GM23338 (cell line): ENCODE measurements at regions not wholly inside any gene's neighbourhood (a gene's known extent, or its start where the extent isn't known, plus 50 kb on each side); places are given as distances from the start of the nearest gene placed in this dataset.

Experiments used
- ATAC-seq: fragments of 200-7000 bp; cut with Tn5 transposase; 3 replicates; pipeline ENCODE4 v1.9.1; 2020
- DNase-seq: peaks from one replicate; pipeline ENCODE4 v3.0.0-alpha.2; 2015; ENCODE audit warnings: low spot score
- H2AFZ ChIP-seq: fragments of 200-600 bp; sonication (generic); 2 replicates; pipeline ENCODE4 v1.8.0; 2016; ENCODE audit warnings: antibody characterized with exemption, mild to moderate bottlenecking, moderate library complexity
- H3F3A ChIP-seq: fragments of 200-600 bp; sonication (generic); replicated peaks from 2 replicates; pipeline ENCODE4 v1.8.0; 2017; ENCODE audit warnings: antibody characterized with exemption, mixed run types, low read depth
- H3K27ac ChIP-seq: fragments of 200-600 bp; sonication (generic); 2 replicates; pipeline ENCODE4 v1.6.1; 2016; ENCODE audit warnings: low read depth
- H3K27me3 ChIP-seq: fragments of 200-600 bp; sonication (generic); 2 replicates; pipeline ENCODE4 v1.8.0; 2016; ENCODE audit warnings: mild to moderate bottlenecking, mixed run types, moderate library complexity; ENCODE audit not compliant: insufficient read depth
- H3K36me3 ChIP-seq: fragments of 200-600 bp; sonication (generic); 2 replicates; pipeline ENCODE4 v1.8.0; 2016; ENCODE audit warnings: mild to moderate bottlenecking; ENCODE audit not compliant: insufficient read depth
- H3K4me1 ChIP-seq: fragments of 200-600 bp; sonication (generic); 2 replicates; pipeline ENCODE4 v1.8.0; 2016; ENCODE audit warnings: mild to moderate bottlenecking, moderate library complexity; ENCODE audit not compliant: insufficient read depth
- H3K4me2 ChIP-seq: fragments of 200-600 bp; sonication (generic); 2 replicates; pipeline ENCODE4 v1.7.1; 2017; ENCODE audit warnings: mixed run types
- H3K4me3 ChIP-seq: fragments of 200-600 bp; sonication (generic); 2 replicates; pipeline ENCODE4 v1.6.1; 2016; ENCODE audit warnings: mixed run types
- H3K79me2 ChIP-seq: fragments of 200-600 bp; sonication (generic); replicated peaks from 2 replicates; pipeline ENCODE4 v1.8.0; 2017; ENCODE audit warnings: mild to moderate bottlenecking; ENCODE audit not compliant: insufficient read depth
- H3K9me2 ChIP-seq: fragments of 200-600 bp; sonication (generic); 2 replicates; pipeline ENCODE4 v1.8.0; 2017; ENCODE audit not compliant: insufficient read depth
- H4K20me1 ChIP-seq: fragments of 200-600 bp; sonication (generic); replicated peaks from 2 replicates; pipeline ENCODE4 v1.8.0; 2017; ENCODE audit warnings: mild to moderate bottlenecking; ENCODE audit not compliant: insufficient read depth
- H3K27ac Mint-ChIP-seq: 2 replicates; pipeline ENCODE4 v1.8.0; 2020; ENCODE audit warnings: inconsistent platforms, mild to moderate bottlenecking, moderate library complexity, mixed read lengths
- H3K27me3 Mint-ChIP-seq: 3 replicates; pipeline ENCODE4 v1.8.0; 2022; ENCODE audit warnings: low read depth, mild to moderate bottlenecking, moderate library complexity, mixed read lengths, inconsistent platforms; ENCODE audit not compliant: insufficient read depth, poor library complexity
- H3K36me3 Mint-ChIP-seq: 3 replicates; pipeline ENCODE4 v1.8.0; 2021; ENCODE audit warnings: low read depth, mild to moderate bottlenecking, inconsistent platforms, moderate library complexity, mixed read lengths
- H3K4me1 Mint-ChIP-seq: 3 replicates; pipeline ENCODE4 v1.8.0; 2020; ENCODE audit warnings: mild to moderate bottlenecking, inconsistent platforms, mixed read lengths
- H3K4me3 Mint-ChIP-seq: 3 replicates; pipeline ENCODE4 v1.8.0; 2021; ENCODE audit warnings: moderate library complexity, mild to moderate bottlenecking, inconsistent platforms, mixed read lengths
- H3K9me3 Mint-ChIP-seq: 3 replicates; pipeline ENCODE4 v1.8.0; 2020; ENCODE audit warnings: moderate library complexity, mild to moderate bottlenecking, inconsistent platforms, mixed read lengths
- EZH2 ChIP-seq: fragments of 200-600 bp; sonication (generic); IDR thresholded peaks from one replicate; pipeline ENCODE4 v1.8.0; 2017; ENCODE audit warnings: antibody characterized with exemption, mild to moderate bottlenecking, low read depth; ENCODE audit not compliant: unreplicated experiment
- EZH2phosphoT487 ChIP-seq: fragments of 200-600 bp; sonication (generic); IDR thresholded peaks from one replicate; pipeline ENCODE4 v1.8.1; 2018; ENCODE audit warnings: antibody characterized with exemption; ENCODE audit not compliant: unreplicated experiment
- JUNB ChIP-seq: IDR thresholded peaks from one replicate; pipeline ENCODE4 v1.6.1; 2016; ENCODE audit warnings: antibody characterized with exemption; ENCODE audit not compliant: unreplicated experiment
- NANOG ChIP-seq: IDR thresholded peaks from 2 replicates; pipeline ENCODE4 v1.6.1; 2016; ENCODE audit warnings: antibody characterized with exemption, borderline replicate concordance
- POLR2AphosphoS5 ChIP-seq: IDR thresholded peaks from 2 replicates; pipeline ENCODE4 v1.6.1; 2016; ENCODE audit warnings: antibody characterized with exemption, low read depth
- STAT1 ChIP-seq: IDR thresholded peaks from one replicate; pipeline ENCODE4 v1.6.1; 2016; ENCODE audit warnings: antibody characterized with exemption; ENCODE audit not compliant: unreplicated experiment
- ZNF114 ChIP-seq: fragments of 250-450 bp; sonication (Bioruptor Pico); IDR thresholded peaks from 2 replicates; pipeline ENCODE4 v1.5.0; 2020; ENCODE audit warnings: mild to moderate bottlenecking, moderate library complexity
- ZNF331 ChIP-seq: fragments of 250-450 bp; sonication (Bioruptor Pico); IDR thresholded peaks from 2 replicates; pipeline ENCODE4 v1.5.0; 2020; ENCODE audit warnings: low read depth, mild to moderate bottlenecking, moderate library complexity
- TF ChIP-seq, protein P1 (sequence below): IDR thresholded peaks from 2 replicates; pipeline ENCODE4 v1.6.1; 2016; ENCODE audit warnings: antibody characterized with exemption
- TF ChIP-seq, protein P2 (sequence below): fragments of 250-450 bp; sonication (Bioruptor Pico); IDR thresholded peaks from 2 replicates; pipeline ENCODE4 v1.5.0; 2020; ENCODE audit warnings: mild to moderate bottlenecking, moderate library complexity
- TF ChIP-seq, protein P3 (sequence below), 2 experiments: fragments of 200-600 bp in 1 of 2; sonication (generic) in 1 of 2; conservative IDR thresholded peaks; 2 replicates each; pipeline versions ENCODE4 v1.5.1 to v1.6.1; 2016 to 2017; ENCODE audit warnings: antibody characterized with exemption in 2 of 2, low read depth in 2 of 2, mild to moderate bottlenecking in 2 of 2, moderate library complexity in 1 of 2
- TF ChIP-seq, protein P4 (sequence below): IDR thresholded peaks from one replicate; pipeline ENCODE4 v1.6.1; 2018; ENCODE audit warnings: antibody characterized with exemption; ENCODE audit not compliant: unreplicated experiment

DNA sequence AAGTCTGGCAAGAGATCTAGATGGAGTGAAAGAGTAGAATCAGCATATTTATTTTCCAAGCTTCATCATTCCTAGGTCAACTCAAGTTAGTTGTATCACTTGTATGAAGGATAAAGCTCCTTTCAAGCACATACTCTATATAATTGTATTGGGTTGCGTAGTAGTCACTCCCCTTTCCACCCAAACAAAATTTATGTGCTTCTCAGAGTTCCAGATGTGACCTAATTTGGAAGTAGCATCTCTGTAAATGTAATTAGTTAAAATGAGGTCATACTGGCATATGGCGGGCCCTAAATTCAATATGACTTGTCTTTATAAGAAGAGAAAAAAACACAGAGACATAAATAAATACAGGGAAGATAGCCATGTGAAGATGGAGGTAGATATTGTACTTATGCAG lies 226.8 kb upstream of the CHORDC1 start:
- no peak overlapping the region for H3K4me3 Mint-ChIP-seq
- ATAC-seq (no peak), DNase-seq (no peak)
- H3K9me3 Mint-ChIP-seq: no peaks in the 10 kb centered on the region
- H3K9me2 ChIP-seq: peaks cover 15% of the 10 kb centered on the region
- H3K4me2 ChIP-seq: no peak overlapping the region
- no peak overlapping the region for H3K27ac Mint-ChIP-seq
- H3K27me3 Mint-ChIP-seq: peaks cover 2% of the 10 kb centered on the region
- TF ChIP-seq NANOG: no peak
- no peak for TF ChIP-seq STAT1
- TF ChIP-seq, protein P1, sequence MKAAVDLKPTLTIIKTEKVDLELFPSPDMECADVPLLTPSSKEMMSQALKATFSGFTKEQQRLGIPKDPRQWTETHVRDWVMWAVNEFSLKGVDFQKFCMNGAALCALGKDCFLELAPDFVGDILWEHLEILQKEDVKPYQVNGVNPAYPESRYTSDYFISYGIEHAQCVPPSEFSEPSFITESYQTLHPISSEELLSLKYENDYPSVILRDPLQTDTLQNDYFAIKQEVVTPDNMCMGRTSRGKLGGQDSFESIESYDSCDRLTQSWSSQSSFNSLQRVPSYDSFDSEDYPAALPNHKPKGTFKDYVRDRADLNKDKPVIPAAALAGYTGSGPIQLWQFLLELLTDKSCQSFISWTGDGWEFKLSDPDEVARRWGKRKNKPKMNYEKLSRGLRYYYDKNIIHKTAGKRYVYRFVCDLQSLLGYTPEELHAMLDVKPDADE: no peak
- no peak for TF ChIP-seq EZH2phosphoT487
- no peak for TF ChIP-seq ZNF331 (CRISPR knock-in tag)
- no peak for TF ChIP-seq JUNB
- no peak for TF ChIP-seq EZH2
- TF ChIP-seq, protein P2, sequence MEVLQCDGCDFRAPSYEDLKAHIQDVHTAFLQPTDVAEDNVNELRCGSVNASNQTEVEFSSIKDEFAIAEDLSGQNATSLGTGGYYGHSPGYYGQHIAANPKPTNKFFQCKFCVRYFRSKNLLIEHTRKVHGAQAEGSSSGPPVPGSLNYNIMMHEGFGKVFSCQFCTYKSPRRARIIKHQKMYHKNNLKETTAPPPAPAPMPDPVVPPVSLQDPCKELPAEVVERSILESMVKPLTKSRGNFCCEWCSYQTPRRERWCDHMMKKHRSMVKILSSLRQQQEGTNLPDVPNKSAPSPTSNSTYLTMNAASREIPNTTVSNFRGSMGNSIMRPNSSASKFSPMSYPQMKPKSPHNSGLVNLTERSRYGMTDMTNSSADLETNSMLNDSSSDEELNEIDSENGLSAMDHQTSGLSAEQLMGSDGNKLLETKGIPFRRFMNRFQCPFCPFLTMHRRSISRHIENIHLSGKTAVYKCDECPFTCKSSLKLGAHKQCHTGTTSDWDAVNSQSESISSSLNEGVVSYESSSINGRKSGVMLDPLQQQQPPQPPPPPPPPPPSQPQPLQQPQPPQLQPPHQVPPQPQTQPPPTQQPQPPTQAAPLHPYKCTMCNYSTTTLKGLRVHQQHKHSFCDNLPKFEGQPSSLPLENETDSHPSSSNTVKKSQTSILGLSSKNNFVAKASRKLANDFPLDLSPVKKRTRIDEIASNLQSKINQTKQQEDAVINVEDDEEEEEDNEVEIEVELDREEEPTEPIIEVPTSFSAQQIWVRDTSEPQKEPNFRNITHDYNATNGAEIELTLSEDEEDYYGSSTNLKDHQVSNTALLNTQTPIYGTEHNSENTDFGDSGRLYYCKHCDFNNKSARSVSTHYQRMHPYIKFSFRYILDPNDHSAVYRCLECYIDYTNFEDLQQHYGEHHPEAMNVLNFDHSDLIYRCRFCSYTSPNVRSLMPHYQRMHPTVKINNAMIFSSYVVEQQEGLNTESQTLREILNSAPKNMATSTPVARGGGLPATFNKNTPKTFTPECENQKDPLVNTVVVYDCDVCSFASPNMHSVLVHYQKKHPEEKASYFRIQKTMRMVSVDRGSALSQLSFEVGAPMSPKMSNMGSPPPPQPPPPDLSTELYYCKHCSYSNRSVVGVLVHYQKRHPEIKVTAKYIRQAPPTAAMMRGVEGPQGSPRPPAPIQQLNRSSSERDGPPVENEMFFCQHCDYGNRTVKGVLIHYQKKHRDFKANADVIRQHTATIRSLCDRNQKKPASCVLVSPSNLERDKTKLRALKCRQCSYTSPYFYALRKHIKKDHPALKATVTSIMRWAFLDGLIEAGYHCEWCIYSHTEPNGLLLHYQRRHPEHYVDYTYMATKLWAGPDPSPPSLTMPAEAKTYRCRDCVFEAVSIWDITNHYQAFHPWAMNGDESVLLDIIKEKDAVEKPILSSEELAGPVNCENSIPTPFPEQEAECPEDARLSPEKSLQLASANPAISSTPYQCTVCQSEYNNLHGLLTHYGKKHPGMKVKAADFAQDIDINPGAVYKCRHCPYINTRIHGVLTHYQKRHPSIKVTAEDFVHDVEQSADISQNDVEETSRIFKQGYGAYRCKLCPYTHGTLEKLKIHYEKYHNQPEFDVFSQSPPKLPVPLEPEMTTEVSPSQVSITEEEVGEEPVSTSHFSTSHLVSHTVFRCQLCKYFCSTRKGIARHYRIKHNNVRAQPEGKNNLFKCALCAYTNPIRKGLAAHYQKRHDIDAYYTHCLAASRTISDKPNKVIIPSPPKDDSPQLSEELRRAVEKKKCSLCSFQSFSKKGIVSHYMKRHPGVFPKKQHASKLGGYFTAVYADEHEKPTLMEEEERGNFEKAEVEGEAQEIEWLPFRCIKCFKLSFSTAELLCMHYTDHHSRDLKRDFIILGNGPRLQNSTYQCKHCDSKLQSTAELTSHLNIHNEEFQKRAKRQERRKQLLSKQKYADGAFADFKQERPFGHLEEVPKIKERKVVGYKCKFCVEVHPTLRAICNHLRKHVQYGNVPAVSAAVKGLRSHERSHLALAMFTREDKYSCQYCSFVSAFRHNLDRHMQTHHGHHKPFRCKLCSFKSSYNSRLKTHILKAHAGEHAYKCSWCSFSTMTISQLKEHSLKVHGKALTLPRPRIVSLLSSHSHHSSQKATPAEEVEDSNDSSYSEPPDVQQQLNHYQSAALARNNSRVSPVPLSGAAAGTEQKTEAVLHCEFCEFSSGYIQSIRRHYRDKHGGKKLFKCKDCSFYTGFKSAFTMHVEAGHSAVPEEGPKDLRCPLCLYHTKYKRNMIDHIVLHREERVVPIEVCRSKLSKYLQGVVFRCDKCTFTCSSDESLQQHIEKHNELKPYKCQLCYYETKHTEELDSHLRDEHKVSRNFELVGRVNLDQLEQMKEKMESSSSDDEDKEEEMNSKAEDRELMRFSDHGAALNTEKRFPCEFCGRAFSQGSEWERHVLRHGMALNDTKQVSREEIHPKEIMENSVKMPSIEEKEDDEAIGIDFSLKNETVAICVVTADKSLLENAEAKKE (CRISPR knock-in tag): no peak
- TF ChIP-seq, protein P3, sequence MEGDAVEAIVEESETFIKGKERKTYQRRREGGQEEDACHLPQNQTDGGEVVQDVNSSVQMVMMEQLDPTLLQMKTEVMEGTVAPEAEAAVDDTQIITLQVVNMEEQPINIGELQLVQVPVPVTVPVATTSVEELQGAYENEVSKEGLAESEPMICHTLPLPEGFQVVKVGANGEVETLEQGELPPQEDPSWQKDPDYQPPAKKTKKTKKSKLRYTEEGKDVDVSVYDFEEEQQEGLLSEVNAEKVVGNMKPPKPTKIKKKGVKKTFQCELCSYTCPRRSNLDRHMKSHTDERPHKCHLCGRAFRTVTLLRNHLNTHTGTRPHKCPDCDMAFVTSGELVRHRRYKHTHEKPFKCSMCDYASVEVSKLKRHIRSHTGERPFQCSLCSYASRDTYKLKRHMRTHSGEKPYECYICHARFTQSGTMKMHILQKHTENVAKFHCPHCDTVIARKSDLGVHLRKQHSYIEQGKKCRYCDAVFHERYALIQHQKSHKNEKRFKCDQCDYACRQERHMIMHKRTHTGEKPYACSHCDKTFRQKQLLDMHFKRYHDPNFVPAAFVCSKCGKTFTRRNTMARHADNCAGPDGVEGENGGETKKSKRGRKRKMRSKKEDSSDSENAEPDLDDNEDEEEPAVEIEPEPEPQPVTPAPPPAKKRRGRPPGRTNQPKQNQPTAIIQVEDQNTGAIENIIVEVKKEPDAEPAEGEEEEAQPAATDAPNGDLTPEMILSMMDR (conservative IDR thresholded peaks at IDR 0.05; ENCODE audit: low read depth in 2 of 2): no peak
- no peak for TF ChIP-seq ZNF114 (CRISPR knock-in tag)
- TF ChIP-seq, protein P4, sequence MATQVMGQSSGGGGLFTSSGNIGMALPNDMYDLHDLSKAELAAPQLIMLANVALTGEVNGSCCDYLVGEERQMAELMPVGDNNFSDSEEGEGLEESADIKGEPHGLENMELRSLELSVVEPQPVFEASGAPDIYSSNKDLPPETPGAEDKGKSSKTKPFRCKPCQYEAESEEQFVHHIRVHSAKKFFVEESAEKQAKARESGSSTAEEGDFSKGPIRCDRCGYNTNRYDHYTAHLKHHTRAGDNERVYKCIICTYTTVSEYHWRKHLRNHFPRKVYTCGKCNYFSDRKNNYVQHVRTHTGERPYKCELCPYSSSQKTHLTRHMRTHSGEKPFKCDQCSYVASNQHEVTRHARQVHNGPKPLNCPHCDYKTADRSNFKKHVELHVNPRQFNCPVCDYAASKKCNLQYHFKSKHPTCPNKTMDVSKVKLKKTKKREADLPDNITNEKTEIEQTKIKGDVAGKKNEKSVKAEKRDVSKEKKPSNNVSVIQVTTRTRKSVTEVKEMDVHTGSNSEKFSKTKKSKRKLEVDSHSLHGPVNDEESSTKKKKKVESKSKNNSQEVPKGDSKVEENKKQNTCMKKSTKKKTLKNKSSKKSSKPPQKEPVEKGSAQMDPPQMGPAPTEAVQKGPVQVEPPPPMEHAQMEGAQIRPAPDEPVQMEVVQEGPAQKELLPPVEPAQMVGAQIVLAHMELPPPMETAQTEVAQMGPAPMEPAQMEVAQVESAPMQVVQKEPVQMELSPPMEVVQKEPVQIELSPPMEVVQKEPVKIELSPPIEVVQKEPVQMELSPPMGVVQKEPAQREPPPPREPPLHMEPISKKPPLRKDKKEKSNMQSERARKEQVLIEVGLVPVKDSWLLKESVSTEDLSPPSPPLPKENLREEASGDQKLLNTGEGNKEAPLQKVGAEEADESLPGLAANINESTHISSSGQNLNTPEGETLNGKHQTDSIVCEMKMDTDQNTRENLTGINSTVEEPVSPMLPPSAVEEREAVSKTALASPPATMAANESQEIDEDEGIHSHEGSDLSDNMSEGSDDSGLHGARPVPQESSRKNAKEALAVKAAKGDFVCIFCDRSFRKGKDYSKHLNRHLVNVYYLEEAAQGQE: no peak
- no peak for TF ChIP-seq POLR2AphosphoS5
- H4K20me1 ChIP-seq: no peaks in the 10 kb centered on the region
- H3K4me1 ChIP-seq: peaks cover 8% of the 10 kb centered on the region
- H3K36me3 Mint-ChIP-seq: no peaks in the 10 kb centered on the region
- H3F3A ChIP-seq: no peaks in the 10 kb centered on the region
- H2AFZ ChIP-seq: no peak overlapping the region
- peaks cover 8% of the 10 kb centered on the region for H3K4me1 Mint-ChIP-seq
- H3K27ac ChIP-seq: no peak overlapping the region
- no peaks in the 10 kb centered on the region for H3K27me3 ChIP-seq
- no peaks in the 10 kb centered on the region for H3K79me2 ChIP-seq
- no peak overlapping the region for H3K4me3 ChIP-seq
- no peaks in the 10 kb centered on the region for H3K36me3 ChIP-seq
